HG03039 (cell line): ENCODE measurements at regions not wholly inside any gene's neighbourhood (a gene's known extent, or its start where the extent isn't known, plus 50 kb on each side); places are given as distances from the start of the nearest gene placed in this dataset.

Experiments
- ATAC-seq: cut with Tn5 transposase; IDR thresholded peaks from one replicate; pipeline ENCODE4 v1.9.1; 2021; ENCODE audit warnings: mild to moderate bottlenecking, moderate library complexity; ENCODE audit not compliant: unreplicated experiment

GRCh38 chr20:20888266-20888656 lies 175.8 kb upstream of the RALGAPA2 start:
- no peak for ATAC-seq

- no peak for ATAC-seq
These were observed 175.3 kb upstream of the RALGAPA2 start for GRCh38 chr20:20887593-20888265.

DNA sequence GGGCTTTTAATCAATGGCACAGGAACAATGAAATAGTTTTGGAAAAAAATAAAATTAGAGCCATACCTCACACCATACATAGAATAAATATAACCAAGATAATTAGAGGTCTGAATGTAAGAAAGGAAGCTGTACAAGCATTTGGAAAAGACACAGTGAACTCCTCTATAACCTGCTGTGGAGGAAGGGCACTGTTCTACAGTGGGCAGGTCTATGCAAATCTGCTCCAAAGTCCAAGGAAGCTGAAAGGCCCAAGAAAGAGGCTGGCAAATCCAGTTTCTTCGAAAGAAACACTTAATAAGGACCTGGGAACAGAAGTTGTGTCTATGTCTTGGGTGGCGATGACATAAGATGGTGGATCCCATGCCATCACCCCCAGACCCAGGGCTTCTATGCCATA lies 169.4 kb upstream of the RALGAPA2 start:
- ATAC-seq, result no peak

- no peak for ATAC-seq
These were observed 164.6 kb upstream of the RALGAPA2 start for GRCh38 chr20:20877079-20877478.

- no peak for ATAC-seq
These were observed 163.3 kb upstream of the RALGAPA2 start for GRCh38 chr20:20875716-20876115.

DNA sequence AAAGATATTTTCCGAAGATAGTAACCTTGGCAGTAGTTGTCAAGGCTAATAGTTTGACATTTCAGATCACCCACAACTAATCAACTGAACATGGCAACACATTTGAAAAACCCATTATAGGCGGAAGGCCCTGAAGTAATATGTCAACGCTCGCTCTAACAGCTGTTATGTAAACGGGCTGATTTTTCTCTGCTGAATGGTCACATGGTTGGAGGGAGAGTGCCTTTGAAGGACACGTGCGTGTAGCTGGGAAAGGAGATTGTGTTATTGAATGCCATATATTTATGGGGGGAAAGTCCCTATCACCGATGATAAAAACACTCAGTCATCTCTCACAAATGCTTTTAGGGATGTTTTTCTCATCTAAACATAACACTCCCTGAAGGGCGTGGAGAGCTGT lies 160.0 kb upstream of the RALGAPA2 start:
- ATAC-seq, result no peak

- no peak for ATAC-seq
These were observed 156.8 kb upstream of the RALGAPA2 start for GRCh38 chr20:20869161-20869775.

DNA sequence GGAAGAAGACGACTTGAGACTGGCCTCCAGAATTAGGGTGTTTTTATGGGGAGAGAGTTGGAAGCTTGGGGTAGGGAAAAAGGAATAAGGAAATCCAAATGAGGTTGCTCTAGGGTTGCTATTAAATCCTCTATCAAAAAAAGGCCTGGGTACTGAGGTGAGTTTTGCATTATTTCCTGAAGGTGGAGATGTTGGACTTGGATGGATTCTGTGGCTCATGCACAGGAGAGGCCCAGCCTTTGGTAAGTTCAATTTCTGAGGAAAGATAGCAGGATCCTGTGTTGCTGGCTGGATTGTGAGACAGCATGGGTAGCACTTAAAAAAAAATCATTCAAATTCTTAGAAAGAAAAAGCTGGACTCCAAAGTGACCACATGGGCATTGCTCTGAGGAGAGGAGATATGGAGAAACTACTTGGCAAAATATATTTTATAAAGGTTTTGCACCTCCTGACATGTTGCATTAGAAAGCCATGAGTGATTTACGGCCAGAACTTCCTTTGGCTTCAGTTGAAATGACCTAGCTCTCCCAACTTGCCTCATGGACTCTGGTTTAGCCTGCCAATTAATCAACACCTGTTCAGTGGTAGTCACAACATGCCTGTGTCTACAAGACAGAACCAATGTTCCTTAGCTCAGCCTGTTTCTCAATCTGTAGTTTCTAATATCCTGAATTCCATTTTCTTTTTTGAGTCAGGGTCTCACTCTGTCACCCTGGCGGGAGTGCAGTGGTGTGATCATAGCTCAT lies 152.1 kb upstream of the RALGAPA2 start:
- no peak for ATAC-seq

DNA sequence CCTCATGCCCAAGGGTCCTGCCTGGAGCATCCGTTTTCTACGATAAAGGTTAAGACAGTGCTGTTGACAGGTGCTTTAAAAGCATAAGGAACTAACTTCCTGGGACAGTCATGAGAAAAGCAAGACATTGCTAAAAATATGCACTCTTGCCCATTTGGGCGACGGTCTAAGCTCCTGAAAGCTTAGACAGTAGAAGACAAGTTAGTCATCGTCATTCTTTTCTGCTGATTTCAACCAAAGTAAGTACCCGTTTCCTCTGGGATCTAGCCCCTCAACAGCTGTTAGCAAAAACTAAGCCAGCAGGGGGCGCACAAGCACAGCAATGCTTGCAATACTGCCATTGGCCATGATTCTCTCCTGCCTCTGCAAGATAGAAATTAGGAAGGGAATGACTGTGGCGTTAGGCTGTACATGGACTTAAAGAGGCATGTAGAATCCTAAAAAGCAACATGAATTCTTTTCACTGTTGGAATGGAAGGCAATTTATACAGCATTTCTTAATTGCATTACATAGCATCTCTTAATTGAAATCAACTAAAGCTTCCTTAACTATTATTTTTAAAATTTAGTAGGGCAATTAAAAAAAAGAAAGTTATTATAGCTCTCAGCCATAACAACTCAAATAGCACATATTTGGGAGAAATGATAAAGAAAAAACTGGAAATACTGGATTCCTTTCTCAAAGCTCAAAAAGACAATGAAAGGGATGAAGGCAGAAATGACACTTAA lies 147.8 kb upstream of the RALGAPA2 start:
- ATAC-seq, result peak; percentile 68

GRCh38 chr20:20859510-20859909 lies 147.1 kb upstream of the RALGAPA2 start:
- ATAC-seq, result no peak

DNA sequence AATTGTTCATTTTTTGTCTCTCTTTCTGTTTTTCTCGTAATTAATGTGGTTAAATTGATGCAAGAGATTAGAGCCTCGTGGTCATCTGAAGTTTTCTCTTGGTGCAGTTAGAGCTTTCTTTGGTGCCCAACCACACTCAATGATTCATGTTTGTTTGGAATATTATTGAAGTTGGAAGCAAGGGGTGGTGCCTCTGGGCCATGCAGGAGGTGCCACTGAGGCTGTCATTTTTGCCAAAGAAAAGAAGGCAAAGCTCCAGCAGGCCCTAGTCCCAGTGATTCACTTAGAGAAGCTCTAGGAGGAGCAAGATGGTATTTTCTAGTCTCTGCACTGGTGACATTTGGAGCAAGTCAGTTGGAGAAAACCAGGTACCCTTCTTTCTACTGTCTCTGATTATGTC lies 144.5 kb upstream of the RALGAPA2 start:
- no peak for ATAC-seq

DNA sequence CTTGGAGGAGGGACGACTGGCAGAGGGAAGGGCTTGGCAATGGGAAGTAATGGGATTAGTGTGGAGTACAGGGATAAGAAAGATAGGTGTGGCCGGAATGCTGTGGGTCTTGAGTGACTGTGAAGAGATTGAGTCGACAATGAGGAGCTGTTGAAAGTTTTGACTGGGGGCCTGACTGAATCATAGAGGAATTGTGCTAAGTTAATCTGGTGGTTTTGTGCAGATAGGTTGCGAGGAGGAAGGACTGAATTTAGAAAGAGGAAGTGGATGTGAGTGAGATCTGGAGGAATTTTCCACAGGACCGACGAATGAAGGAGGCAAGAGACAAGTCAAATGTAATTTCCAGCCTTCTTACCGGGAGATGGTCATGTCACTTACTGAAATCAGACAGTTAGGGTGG lies 143.9 kb upstream of the RALGAPA2 start:
- no peak for ATAC-seq

DNA sequence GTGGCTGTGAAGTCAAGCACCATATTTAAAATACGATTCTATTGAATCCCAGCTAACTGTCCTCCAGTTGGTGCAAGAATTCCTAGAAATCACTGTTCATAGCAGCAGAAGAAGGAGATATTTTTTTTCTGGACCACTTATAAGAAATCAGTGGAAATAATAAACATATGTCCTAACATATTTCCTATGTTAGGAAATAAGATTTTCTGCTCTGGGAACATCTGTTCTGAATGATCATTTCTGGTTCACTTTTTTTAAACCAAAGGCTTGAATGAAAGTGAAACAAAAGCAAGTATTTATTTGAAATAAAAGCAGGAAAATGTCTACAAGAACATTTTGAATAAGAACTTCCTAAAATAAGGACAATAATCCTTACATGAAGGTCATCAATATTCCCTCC lies 138.9 kb upstream of the RALGAPA2 start:
- no peak for ATAC-seq

DNA sequence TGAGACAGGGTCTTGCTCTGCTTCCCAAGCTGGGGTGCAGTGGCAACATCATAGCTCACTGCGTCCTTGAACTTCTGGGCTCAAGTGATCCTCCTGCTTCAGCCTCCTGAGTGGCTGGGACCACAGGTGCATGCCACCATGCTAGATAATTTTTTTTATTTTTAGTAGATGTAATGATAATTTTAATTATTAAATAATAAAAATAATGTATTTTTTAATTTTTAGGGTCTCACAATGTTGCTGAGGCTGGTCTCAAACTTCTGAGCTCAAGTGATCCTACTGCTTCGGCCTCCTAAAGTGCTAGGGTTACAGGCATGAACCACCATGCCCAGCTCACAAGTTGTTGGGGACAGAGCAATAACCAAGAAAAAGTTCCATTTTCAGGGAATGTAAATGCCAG lies 138.0 kb upstream of the RALGAPA2 start:
- ATAC-seq, result no peak

- no peak for ATAC-seq
These were observed 136.7 kb upstream of the RALGAPA2 start for GRCh38 chr20:20849161-20849560.

DNA sequence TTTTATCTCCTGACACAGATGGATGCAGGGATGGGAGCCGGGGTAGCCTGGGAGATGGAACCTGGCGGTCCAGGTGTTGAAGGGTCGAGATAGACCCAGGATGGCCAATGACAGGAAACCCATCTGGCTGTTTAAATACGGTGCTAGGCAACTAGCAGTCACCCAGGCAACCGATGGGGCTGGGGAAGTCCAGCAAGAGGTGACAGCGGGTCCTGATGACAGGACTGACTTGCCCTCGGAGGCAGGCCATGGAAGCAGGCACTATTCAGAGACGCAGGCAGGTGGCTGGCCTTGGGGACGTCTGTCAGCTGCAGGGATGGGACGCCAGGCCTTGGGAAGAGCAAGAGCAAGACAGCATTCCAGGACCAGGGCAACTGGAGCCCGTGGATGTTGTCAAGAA lies 135.4 kb upstream of the RALGAPA2 start:
- ATAC-seq, result no peak

DNA sequence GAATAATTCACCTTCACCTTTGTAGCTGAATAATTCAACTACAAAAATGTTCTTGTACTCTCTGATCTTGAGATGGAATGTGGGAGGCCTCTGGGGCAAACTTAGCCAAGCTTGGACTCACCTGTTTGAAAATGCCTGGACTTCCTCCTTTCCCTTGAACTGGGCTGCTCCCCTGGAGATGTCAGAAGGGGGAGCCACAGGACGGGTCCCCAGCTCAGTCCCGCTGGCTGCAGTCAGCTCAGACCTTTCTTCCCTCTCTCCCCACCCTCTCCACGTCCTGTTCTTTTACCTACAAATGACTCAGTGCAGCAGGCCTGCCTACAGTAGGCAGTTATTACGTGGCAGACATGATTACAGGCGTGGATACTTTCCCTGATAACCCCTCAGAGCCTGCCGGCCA lies 131.5 kb upstream of the RALGAPA2 start:
- ATAC-seq, result no peak

DNA sequence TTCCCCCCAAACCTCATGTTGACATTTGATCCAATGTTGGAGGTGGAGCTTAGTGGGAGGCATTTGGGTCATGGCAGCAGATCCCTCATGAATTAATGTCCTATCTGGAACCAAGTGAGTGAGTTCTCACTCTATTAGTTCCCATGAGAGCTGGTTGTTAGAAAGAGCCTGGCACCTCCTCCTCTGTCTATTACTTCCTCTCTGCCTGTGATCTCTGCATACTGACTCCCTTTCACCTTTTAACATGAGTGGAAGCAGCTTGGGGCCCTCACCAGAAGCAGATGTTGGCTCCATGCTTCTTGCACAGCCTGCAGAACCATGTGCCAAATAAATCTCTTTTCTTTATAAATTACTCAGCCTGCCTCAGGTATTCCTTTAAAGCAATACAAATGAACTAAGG lies 127.3 kb upstream of the RALGAPA2 start:
- ATAC-seq, result no peak

- no peak for ATAC-seq
These were observed 125.2 kb upstream of the RALGAPA2 start for GRCh38 chr20:20837574-20838021.

DNA sequence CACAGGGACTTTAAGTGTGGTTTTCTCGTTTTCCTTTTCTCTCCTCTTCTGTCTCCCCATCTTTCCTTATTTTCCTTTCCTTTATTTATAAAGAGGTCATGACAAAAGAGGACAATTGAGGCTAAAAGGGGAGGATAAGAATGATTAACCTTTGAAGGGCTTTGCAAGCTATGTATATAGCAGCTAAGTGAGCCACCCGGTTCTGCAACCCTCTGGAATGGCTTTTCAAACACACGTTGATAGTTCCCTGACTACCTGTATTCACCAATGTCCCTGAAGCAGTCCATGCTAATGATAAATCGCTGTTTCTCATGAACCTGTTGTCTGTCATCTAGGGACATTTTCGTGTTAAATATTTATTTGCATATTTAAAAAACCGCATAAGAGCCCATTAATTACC lies 124.4 kb upstream of the RALGAPA2 start:
- ATAC-seq, result no peak

DNA sequence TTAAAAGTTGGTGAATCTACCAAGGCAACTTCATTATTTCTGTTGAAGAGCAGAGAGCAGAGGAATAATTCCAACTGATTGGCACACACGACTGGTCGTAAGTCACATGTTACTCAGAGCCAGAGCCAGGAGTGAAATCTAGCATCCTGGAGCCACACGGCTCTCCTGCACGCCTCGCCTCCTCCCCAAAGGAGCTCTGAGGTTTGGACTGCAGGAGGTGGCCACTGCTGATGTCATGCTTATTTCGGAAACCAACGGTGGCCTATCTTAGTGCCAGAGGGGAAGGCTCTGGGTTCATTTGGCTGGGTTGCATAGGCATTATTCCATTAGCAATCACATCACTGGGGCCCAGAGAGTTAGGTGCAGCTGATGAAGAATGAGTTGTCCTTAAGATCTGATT lies 123.5 kb upstream of the RALGAPA2 start:
- no peak for ATAC-seq

- no peak for ATAC-seq
These were observed 121.6 kb upstream of the RALGAPA2 start for GRCh38 chr20:20834008-20834407.
